ENCODE measurements at regions not wholly inside any gene's neighbourhood (a gene's known extent, or its start where the extent isn't known, plus 50 kb on each side); places are given as distances from the start of the nearest gene placed in this dataset.

DNA sequence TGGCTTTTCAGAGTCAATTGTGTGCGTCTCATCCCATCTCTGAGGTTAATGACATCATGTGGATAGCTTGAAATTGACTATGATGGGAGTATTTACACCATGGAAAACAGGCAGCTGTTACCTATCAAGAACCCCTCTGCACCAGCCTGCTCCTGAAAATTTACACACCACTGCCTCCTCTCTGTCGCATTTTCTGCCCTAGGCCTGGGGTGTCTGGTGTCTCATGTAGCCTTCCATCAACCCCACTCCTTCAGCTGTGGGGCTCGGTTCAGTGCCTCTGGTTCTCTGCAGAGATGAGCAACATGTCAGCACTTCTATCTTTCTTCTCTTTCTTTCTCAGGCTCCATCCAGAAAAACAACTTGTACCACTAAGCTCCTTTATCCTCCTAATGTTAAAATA, 600.5 kb downstream of the TYW1 start:
- TF ChIP-seq SRF (IDR thresholded peaks at IDR 0.05; ENCODE audit: low read depth, low read length) (no peak), KDM4A (IDR thresholded peaks at IDR 0.05; ENCODE audit: low read depth, low read length, severe bottlenecking) (no peak), SIRT6 (IDR thresholded peaks at IDR 0.05; ENCODE audit: low read length) (no peak), GABPA (IDR thresholded peaks at IDR 0.05; ENCODE audit: borderline replicate concordance, insufficient read depth, low read length) (no peak), POLR2A (IDR thresholded peaks at IDR 0.05; ENCODE audit: control extremely low read depth in 1 of 2, low read depth in 2 of 2, low read length in 2 of 2) (no peak)
- TF ChIP-seq, protein P1, sequence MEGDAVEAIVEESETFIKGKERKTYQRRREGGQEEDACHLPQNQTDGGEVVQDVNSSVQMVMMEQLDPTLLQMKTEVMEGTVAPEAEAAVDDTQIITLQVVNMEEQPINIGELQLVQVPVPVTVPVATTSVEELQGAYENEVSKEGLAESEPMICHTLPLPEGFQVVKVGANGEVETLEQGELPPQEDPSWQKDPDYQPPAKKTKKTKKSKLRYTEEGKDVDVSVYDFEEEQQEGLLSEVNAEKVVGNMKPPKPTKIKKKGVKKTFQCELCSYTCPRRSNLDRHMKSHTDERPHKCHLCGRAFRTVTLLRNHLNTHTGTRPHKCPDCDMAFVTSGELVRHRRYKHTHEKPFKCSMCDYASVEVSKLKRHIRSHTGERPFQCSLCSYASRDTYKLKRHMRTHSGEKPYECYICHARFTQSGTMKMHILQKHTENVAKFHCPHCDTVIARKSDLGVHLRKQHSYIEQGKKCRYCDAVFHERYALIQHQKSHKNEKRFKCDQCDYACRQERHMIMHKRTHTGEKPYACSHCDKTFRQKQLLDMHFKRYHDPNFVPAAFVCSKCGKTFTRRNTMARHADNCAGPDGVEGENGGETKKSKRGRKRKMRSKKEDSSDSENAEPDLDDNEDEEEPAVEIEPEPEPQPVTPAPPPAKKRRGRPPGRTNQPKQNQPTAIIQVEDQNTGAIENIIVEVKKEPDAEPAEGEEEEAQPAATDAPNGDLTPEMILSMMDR (IDR thresholded peaks at IDR 0.05; ENCODE audit: control extremely low read depth in 1 of 3, insufficient read depth in 1 of 3, low read depth in 1 of 3, low read length in 3 of 3): no peak
- TF ChIP-seq, protein P2, sequence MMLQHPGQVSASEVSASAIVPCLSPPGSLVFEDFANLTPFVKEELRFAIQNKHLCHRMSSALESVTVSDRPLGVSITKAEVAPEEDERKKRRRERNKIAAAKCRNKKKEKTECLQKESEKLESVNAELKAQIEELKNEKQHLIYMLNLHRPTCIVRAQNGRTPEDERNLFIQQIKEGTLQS (IDR thresholded peaks at IDR 0.05; ENCODE audit: insufficient read depth, low read depth, low read length): no peak

Measured in H1 (cell line).